CD14-positive monocyte (primary cell): ENCODE measurements at regions not wholly inside any gene's neighbourhood (a gene's known extent, or its start where the extent isn't known, plus 50 kb on each side); places are given as distances from the start of the nearest gene placed in this dataset.

ENCODE experiments used
- DNase-seq, 3 donors: peaks; one replicate each; pipeline ENCODE4 v3.0.0-alpha.2; 2011 to 2022
- H2AFZ ChIP-seq: 2 replicates; pipeline ENCODE4 v1.6.0; 2012; ENCODE audit warnings: mild to moderate bottlenecking, low read depth, low read length, inconsistent platforms; ENCODE audit not compliant: insufficient read depth, poor library complexity, severe bottlenecking
- H3K27ac ChIP-seq, 2 donors: 1 replicate in 1 of 2; 2 replicates in 1 of 2; pipeline ENCODE4 v1.5.1; 2012 to 2013; ENCODE audit warnings: low read length in 2 of 2, control low read depth in 1 of 2, inconsistent platforms in 1 of 2, low read depth in 1 of 2, mild to moderate bottlenecking in 1 of 2
- H3K27me3 ChIP-seq, 2 donors: one replicate each; pipeline versions ENCODE4 v1.6.0 to v1.6.1; 2011 to 2013; ENCODE audit warnings: low read length in 2 of 2; ENCODE audit not compliant: control insufficient read depth in 2 of 2, insufficient read depth in 2 of 2
- H3K36me3 ChIP-seq, 2 donors: replicated peaks in 1 of 2; 1 replicate in 1 of 2; 2 replicates in 1 of 2; pipeline versions ENCODE4 v1.5.1 to v1.6.1; 2012 to 2013; ENCODE audit warnings: low read length in 2 of 2, control low read depth in 1 of 2, inconsistent platforms in 1 of 2, mild to moderate bottlenecking in 1 of 2; ENCODE audit not compliant: insufficient read depth in 2 of 2, control insufficient read depth in 1 of 2
- H3K4me1 ChIP-seq, 2 donors: 1 replicate in 1 of 2; 2 replicates in 1 of 2; pipeline versions ENCODE4 v1.5.1 to v1.6.1; 2012 to 2013; ENCODE audit warnings: low read length in 2 of 2, control low read depth in 1 of 2, inconsistent platforms in 1 of 2, mild to moderate bottlenecking in 1 of 2, moderate library complexity in 1 of 2; ENCODE audit not compliant: insufficient read depth in 2 of 2, control insufficient read depth in 1 of 2
- H3K4me2 ChIP-seq: replicated peaks from 2 replicates; pipeline ENCODE3; 2012; ENCODE audit warnings: low read length, moderate library complexity, mild to moderate bottlenecking; ENCODE audit not compliant: poor library complexity, severe bottlenecking; ENCODE audit errors: extremely low read depth
- H3K4me3 ChIP-seq, 3 experiments: fragments of 200-600 bp in 1 of 3; sonication (generic) in 1 of 3; replicated peaks in 1 of 3; 1 replicate in 2 of 3; 2 replicates in 1 of 3; pipeline ENCODE4 v1.5.1; 2011 to 2013; ENCODE audit warnings: low read length in 3 of 3, mild to moderate bottlenecking in 3 of 3, control low read depth in 2 of 3, low read depth in 2 of 3, inconsistent platforms in 1 of 3, moderate library complexity in 1 of 3
- H3K79me2 ChIP-seq: 2 replicates; pipeline ENCODE4 v1.6.0; 2012; ENCODE audit warnings: mild to moderate bottlenecking, control low read depth, inconsistent platforms, low read length, moderate library complexity; ENCODE audit not compliant: insufficient read depth
- H3K9ac ChIP-seq: 2 replicates; pipeline ENCODE4 v1.6.0; 2017; ENCODE audit warnings: low read length, mild to moderate bottlenecking; ENCODE audit not compliant: insufficient read depth, poor library complexity, severe bottlenecking
- H3K9me3 ChIP-seq, 2 donors: replicated peaks in 1 of 2; 1 replicate in 1 of 2; 2 replicates in 1 of 2; pipeline versions ENCODE4 v1.5.1 to v1.6.1; 2012 to 2013; ENCODE audit warnings: low read length in 2 of 2, control low read depth in 1 of 2; ENCODE audit not compliant: control insufficient read depth in 1 of 2, insufficient read depth in 1 of 2
- H4K20me1 ChIP-seq: 2 replicates; pipeline ENCODE4 v1.6.0; 2012; ENCODE audit warnings: mild to moderate bottlenecking, low read length, control low read depth, moderate library complexity; ENCODE audit not compliant: insufficient read depth
- H3K27ac Mint-ChIP-seq, 7 donors: one replicate each; pipeline ENCODE4 v1.8.0; 2020; ENCODE audit warnings: mild to moderate bottlenecking in 7 of 7, mixed read lengths in 7 of 7, moderate library complexity in 6 of 7, inconsistent platforms in 2 of 7
- H3K27me3 Mint-ChIP-seq, 3 donors: one replicate each; pipeline ENCODE4 v1.8.0; 2021 to 2022; ENCODE audit warnings: low read depth in 3 of 3, mild to moderate bottlenecking in 3 of 3, mixed read lengths in 3 of 3, moderate library complexity in 3 of 3, inconsistent platforms in 1 of 3
- H3K36me3 Mint-ChIP-seq, 2 donors: one replicate each; pipeline ENCODE4 v1.8.0; 2020; ENCODE audit warnings: mixed read lengths in 2 of 2, inconsistent platforms in 1 of 2, mild to moderate bottlenecking in 1 of 2
- H3K4me1 Mint-ChIP-seq: one replicate; pipeline ENCODE4 v1.8.0; 2020; ENCODE audit warnings: mild to moderate bottlenecking, mixed read lengths
- H3K4me3 Mint-ChIP-seq, 2 donors: one replicate each; pipeline ENCODE4 v1.8.0; 2020; ENCODE audit warnings: mild to moderate bottlenecking in 2 of 2, mixed read lengths in 2 of 2, moderate library complexity in 1 of 2
- H3K9me3 Mint-ChIP-seq, 7 donors: one replicate each; pipeline ENCODE4 v1.8.0; 2020 to 2022; ENCODE audit warnings: mixed read lengths in 7 of 7, mild to moderate bottlenecking in 6 of 7, moderate library complexity in 6 of 7, inconsistent platforms in 2 of 7
- CTCF ChIP-seq: fragments of 200-600 bp; IDR thresholded peaks from one replicate; pipeline ENCODE4 v1.8.0; 2022; ENCODE audit warnings: antibody characterized with exemption, mild to moderate bottlenecking
- WGBS: methylation state at CpG from one replicate; pipeline ENCODE4 v1.1.5; 2013; ENCODE audit warnings: missing lambda C conversion rate; ENCODE audit not compliant: insufficient coverage; 5-methylcytosine and 5-hydroxymethylcytosine counted together
- intact Hi-C, 2 donors: fragments of 100-400 bp; cut with micrococcal nuclease; formaldehyde crosslinking; loops; one replicate each; pipeline versions ENCODE4 v1.15.0 to v1.15.1; 2023

- H3K4me3 Mint-ChIP-seq, result no peak overlapping the region
- no peaks in the 10 kb centered on the region for H3K36me3 ChIP-seq
- H4K20me1 ChIP-seq, result no peaks in the 10 kb centered on the region
- no peaks in the 10 kb centered on the region for H3K27me3 ChIP-seq
- H3K4me3 ChIP-seq, result no peak overlapping the region
- intact Hi-C loops, result no loop called here
- no peak overlapping the region for H3K27ac Mint-ChIP-seq
- peaks cover 0 to 6% of the 10 kb centered on the region in 2 donors for H3K4me1 ChIP-seq
- no peak overlapping the region for H3K4me2 ChIP-seq
- TF ChIP-seq CTCF, result no peak
- DNase-seq, result no peak
- peaks cover 3% of the 10 kb centered on the region for H3K4me1 Mint-ChIP-seq
- WGBS, result 100% methylated on average over 1 of the region's 2 CpGs
- peaks cover 8% of the 10 kb centered on the region in 2 donors for H3K9me3 ChIP-seq
- H3K9me3 Mint-ChIP-seq, result peaks cover 5 to 14% (median 6%) of the 10 kb centered on the region in 7 donors
- H3K36me3 Mint-ChIP-seq, result no peaks in the 10 kb centered on the region
- no peak overlapping the region for H2AFZ ChIP-seq
- no peak overlapping the region for H3K27ac ChIP-seq
- H3K9ac ChIP-seq, result no peak overlapping the region
- no peaks in the 10 kb centered on the region for H3K79me2 ChIP-seq
- peaks cover 0 to 2% (median 0%) of the 10 kb centered on the region in 3 donors for H3K27me3 Mint-ChIP-seq
Observed at GRCh38 chr5:91252916-91253315, 130.2 kb downstream of the ARRDC3 start.

DNA sequence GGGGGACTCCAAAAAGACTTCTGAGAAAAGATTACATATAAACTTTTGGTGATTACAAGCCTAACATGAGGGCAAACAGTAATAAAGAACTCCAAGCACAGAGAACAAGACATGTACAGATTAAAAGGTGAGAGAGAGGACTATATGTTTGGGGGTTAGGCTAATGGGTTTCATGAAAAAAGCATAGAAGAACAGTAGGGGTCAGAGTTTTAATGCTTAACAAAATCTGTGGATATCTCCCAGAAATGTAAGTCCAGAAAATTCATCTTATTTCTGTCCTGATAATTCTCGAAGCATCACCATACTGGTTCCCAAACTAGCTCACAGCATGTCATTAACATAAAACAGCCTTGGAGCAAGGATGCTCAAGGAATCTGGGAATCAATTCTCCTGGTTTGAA is 137.2 kb downstream of the ARRDC3 start:
- Histone ChIP-seq H3K9me3 (peaks cover 9 to 11% of the 10 kb centered on the region in 2 donors), H3K4me3 (no peak overlapping the region), H4K20me1 (no peaks in the 10 kb centered on the region), H3K36me3 (no peaks in the 10 kb centered on the region), H3K79me2 (no peaks in the 10 kb centered on the region), H3K4me2 (no peak overlapping the region), H2AFZ (no peak overlapping the region), H3K27me3 (no peaks in the 10 kb centered on the region), H3K27ac (no peak overlapping the region), H3K9ac (no peak overlapping the region), H3K4me1 (no peaks in the 10 kb centered on the region)
- no peak for DNase-seq
- peaks cover 3 to 19% (median 14%) of the 10 kb centered on the region in 7 donors for H3K9me3 Mint-ChIP-seq
- peaks cover 2% of the 10 kb centered on the region for H3K4me1 Mint-ChIP-seq
- intact Hi-C loops, result no loop called here
- no peaks in the 10 kb centered on the region for H3K36me3 Mint-ChIP-seq
- H3K27ac Mint-ChIP-seq, result no peak overlapping the region
- no CpG with 5 or more reads among the region's 1 CpG for WGBS
- H3K27me3 Mint-ChIP-seq, result no peaks in the 10 kb centered on the region
- no peak for TF ChIP-seq CTCF
- H3K4me3 Mint-ChIP-seq, result no peak overlapping the region
